GM21526 (cell line): ENCODE measurements at regions not wholly inside any gene's neighbourhood (a gene's known extent, or its start where the extent isn't known, plus 50 kb on each side); places are given as distances from the start of the nearest gene placed in this dataset.

ENCODE experiments used
- ATAC-seq: cut with Tn5 transposase; IDR thresholded peaks from one replicate; pipeline ENCODE4 v1.9.1; 2021; ENCODE audit warnings: moderate library complexity; ENCODE audit not compliant: unreplicated experiment, low FRiP score

- ATAC-seq = no peak
Observed at GRCh38 chr13:34815526-34815925, 126.5 kb upstream of the NBEA start.

- no peak for ATAC-seq
Observed at GRCh38 chr13:34816245-34816884, 125.7 kb upstream of the NBEA start.

- ATAC-seq = no peak
Observed at GRCh38 chr13:34816908-34817665, 125.0 kb upstream of the NBEA start.

- no peak for ATAC-seq
Observed at GRCh38 chr13:34822650-34823049, 119.4 kb upstream of the NBEA start.

GRCh38 chr13:34826432-34826831 lies 115.6 kb upstream of the NBEA start:
- ATAC-seq = no peak

GRCh38 chr13:34833562-34834182 lies 108.4 kb upstream of the NBEA start:
- ATAC-seq = no peak

GRCh38 chr13:34842466-34842865 lies 99.6 kb upstream of the NBEA start:
- peak; percentile 58 for ATAC-seq

GRCh38 chr13:34847766-34848165 lies 94.3 kb upstream of the NBEA start:
- ATAC-seq = no peak

GRCh38 chr13:34849406-34849805 lies 92.7 kb upstream of the NBEA start:
- no peak for ATAC-seq

GRCh38 chr13:34853161-34853560 lies 88.9 kb upstream of the NBEA start:
- ATAC-seq = no peak

- ATAC-seq = no peak
Observed at GRCh38 chr13:34857558-34858325, 84.3 kb upstream of the NBEA start.

- ATAC-seq = no peak
Observed at GRCh38 chr13:34862311-34862710, 79.8 kb upstream of the NBEA start.

- ATAC-seq = no peak
Observed at GRCh38 chr13:34862716-34863115, 79.4 kb upstream of the NBEA start.

GRCh38 chr13:34863360-34864135 lies 78.5 kb upstream of the NBEA start:
- no peak for ATAC-seq

- no peak for ATAC-seq
Observed at GRCh38 chr13:34864671-34865070, 77.4 kb upstream of the NBEA start.

GRCh38 chr13:34867590-34867989 lies 74.5 kb upstream of the NBEA start:
- ATAC-seq = no peak

GRCh38 chr13:34868733-34869132 lies 73.3 kb upstream of the NBEA start:
- no peak for ATAC-seq

GRCh38 chr13:34869696-34870095 lies 72.4 kb upstream of the NBEA start:
- no peak for ATAC-seq

GRCh38 chr13:34878329-34878728 lies 63.7 kb upstream of the NBEA start:
- ATAC-seq = no peak

- ATAC-seq = no peak
Observed at GRCh38 chr13:34879851-34880250, 62.2 kb upstream of the NBEA start.
